ENCODE measurements at regions not wholly inside any gene's neighbourhood (a gene's known extent, or its start where the extent isn't known, plus 50 kb on each side); places are given as distances from the start of the nearest gene placed in this dataset.

GRCh38 chr4:14110407-14110806 lies 482.9 kb upstream of the BOD1L1 start:
- no peaks in the 10 kb centered on the region for H3K27me3 ChIP-seq
- intact Hi-C loops (cut with DNase I): no loop called here
- no peak for DNase-seq
- no peak overlapping the region for H3K4me3 ChIP-seq
- H3K36me3 ChIP-seq (replicated peaks in 1 of 2): no peaks in the 10 kb centered on the region
- no peak overlapping the region for H3K27ac ChIP-seq
- no peak for TF ChIP-seq CTCF (IDR thresholded peaks at IDR 0.05)
- no peak for TF ChIP-seq POLR2A (IDR thresholded peaks at IDR 0.05)
- 83 to 93% (median 88%) methylated on average over 2 of the region's 2 CpGs for WGBS, 4 donors
- H3K9me3 ChIP-seq (replicated peaks in 1 of 3): no peaks in the 10 kb centered on the region
- H3K4me1 ChIP-seq (replicated peaks in 1 of 2): no peaks in the 10 kb centered on the region

GRCh38 chr4:14111730-14112181 lies 484.2 kb upstream of the BOD1L1 start:
- intact Hi-C loops (cut with DNase I): no loop called here
- Histone ChIP-seq H3K27ac (no peak overlapping the region), H3K4me3 (no peak overlapping the region), H3K9me3 (replicated peaks in 1 of 3) (no peaks in the 10 kb centered on the region), H3K4me1 (replicated peaks in 1 of 2) (no peaks in the 10 kb centered on the region), H3K27me3 (no peaks in the 10 kb centered on the region), H3K36me3 (replicated peaks in 1 of 2) (no peaks in the 10 kb centered on the region)
- peak in 3 of 7 donors; percentile 17 to 21 (median 20) for DNase-seq
- 42 to 62% (median 50%) methylated on average over 6 of the region's 6 CpGs for WGBS, 4 donors
- TF ChIP-seq POLR2A (IDR thresholded peaks at IDR 0.05) (no peak), CTCF (IDR thresholded peaks at IDR 0.05) (no peak)

GRCh38 chr4:14115106-14115505 lies 487.6 kb upstream of the BOD1L1 start:
- Histone ChIP-seq H3K4me3 (no peak overlapping the region), H3K27me3 (no peaks in the 10 kb centered on the region), H3K27ac (no peak overlapping the region), H3K4me1 (replicated peaks in 1 of 2) (no peaks in the 10 kb centered on the region), H3K9me3 (replicated peaks in 1 of 3) (no peaks in the 10 kb centered on the region), H3K36me3 (replicated peaks in 1 of 2) (no peaks in the 10 kb centered on the region)
- WGBS, 4 donors: 81 to 96% (median 93%) methylated on average over 1 of the region's 1 CpG
- no peak for TF ChIP-seq POLR2A (IDR thresholded peaks at IDR 0.05)
- TF ChIP-seq CTCF (IDR thresholded peaks at IDR 0.05): no peak
- DNase-seq: no peak
- intact Hi-C loops (cut with DNase I): no loop called here

GRCh38 chr4:14117575-14118238 lies 490.2 kb upstream of the BOD1L1 start:
- WGBS, 4 donors: 85 to 90% (median 89%) methylated on average over 3 of the region's 3 CpGs
- Histone ChIP-seq H3K4me1 (replicated peaks in 1 of 2) (no peaks in the 10 kb centered on the region), H3K9me3 (replicated peaks in 1 of 3) (no peaks in the 10 kb centered on the region), H3K27ac (no peak overlapping the region), H3K36me3 (replicated peaks in 1 of 2) (no peaks in the 10 kb centered on the region), H3K27me3 (no peaks in the 10 kb centered on the region), H3K4me3 (no peak overlapping the region)
- DNase-seq: no peak
- intact Hi-C loops (cut with DNase I): no loop called here
- TF ChIP-seq CTCF (IDR thresholded peaks at IDR 0.05): no peak
- TF ChIP-seq POLR2A (IDR thresholded peaks at IDR 0.05): no peak

All from adrenal gland (tissue), 9 donors.